Uterus (tissue), 3 donors: ENCODE measurements at regions not wholly inside any gene's neighbourhood (a gene's known extent, or its start where the extent isn't known, plus 50 kb on each side); places are given as distances from the start of the nearest gene placed in this dataset.

ENCODE experiments used
- DNase-seq, 2 donors: peaks; one replicate each; pipeline ENCODE4 v3.0.0-alpha.2; 2019 to 2020
- H3K27ac ChIP-seq, 2 donors: fragments of 200-600 bp; sonication (generic); 1 replicate in 1 of 2; 2 replicates in 1 of 2; pipeline ENCODE4 v1.5.1; 2016 to 2018
- H3K27me3 ChIP-seq, 2 donors: fragments of 200-600 bp; sonication (generic); one replicate each; pipeline ENCODE4 v1.5.1; 2018 to 2019; ENCODE audit warnings: control low read depth in 1 of 2
- H3K36me3 ChIP-seq, 2 donors: fragments of 200-600 bp; sonication (generic); one replicate each; pipeline ENCODE4 v1.5.1; 2019; ENCODE audit warnings: control low read depth in 1 of 2
- H3K4me1 ChIP-seq, 2 donors: fragments of 200-600 bp; sonication (generic); one replicate each; pipeline ENCODE4 v1.5.1; 2018 to 2019; ENCODE audit warnings: control low read depth in 1 of 2
- H3K4me3 ChIP-seq, 2 donors: fragments of 200-600 bp; sonication (generic); 1 replicate in 1 of 2; 2 replicates in 1 of 2; pipeline ENCODE4 v1.5.1; 2018 to 2019; ENCODE audit warnings: mild to moderate bottlenecking in 1 of 2
- H3K9me3 ChIP-seq, 2 donors: fragments of 200-600 bp; sonication (generic); one replicate each; pipeline ENCODE4 v1.5.1; 2019; ENCODE audit warnings: control low read depth in 1 of 2
- CTCF ChIP-seq, 4 experiments: fragments of 200-600 bp in 2 of 4; fragments of 450-650 bp in 2 of 4; sonication (generic) in 2 of 4; IDR thresholded peaks; one replicate each; pipeline ENCODE4 v1.5.1; 2016 to 2019; ENCODE audit warnings: antibody characterized with exemption in 4 of 4, mild to moderate bottlenecking in 2 of 4, moderate library complexity in 1 of 4
- POLR2A ChIP-seq, 2 donors: fragments of 450-650 bp; IDR thresholded peaks; one replicate each; pipeline ENCODE4 v1.6.1; 2016; ENCODE audit warnings: antibody characterized with exemption in 2 of 2, mild to moderate bottlenecking in 1 of 2, moderate library complexity in 1 of 2
- intact Hi-C: fragments of 100-400 bp; cut with DNase I; formaldehyde crosslinking; loops from one replicate; pipeline ENCODE4 v1.15.1; 2023; ENCODE audit warnings: low total_unique reads
- donor health status: DM: yes; HTN: yes; CAD: no.

DNA sequence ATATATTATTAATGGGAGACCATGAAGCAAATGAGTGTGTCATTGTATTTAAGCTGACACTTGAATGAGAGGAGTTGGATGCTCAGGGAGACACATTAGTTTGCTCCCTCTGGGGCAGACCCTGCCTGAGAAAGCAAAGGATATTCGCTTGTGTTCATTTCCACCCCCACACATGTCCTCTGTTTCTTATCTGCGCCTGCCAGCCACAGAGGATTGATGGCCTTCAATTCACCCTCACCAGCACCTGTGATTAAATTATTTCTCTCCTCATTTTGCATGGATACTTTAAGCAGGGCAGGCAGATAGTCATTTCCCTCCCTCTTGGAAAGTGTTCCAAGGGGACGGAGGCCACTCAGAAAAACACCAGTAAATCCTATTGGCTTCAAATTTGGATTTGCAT lies 185.2 kb upstream of the GMDS start:
- intact Hi-C loops = no loop called here
- H3K36me3 ChIP-seq = no peaks in the 10 kb centered on the region
- H3K4me1 ChIP-seq = no peaks in the 10 kb centered on the region
- no peaks in the 10 kb centered on the region for H3K27me3 ChIP-seq
- no peak for TF ChIP-seq CTCF (IDR thresholded peaks at IDR 0.05)
- TF ChIP-seq POLR2A (IDR thresholded peaks at IDR 0.05) = no peak
- H3K9me3 ChIP-seq = no peaks in the 10 kb centered on the region
- no peak overlapping the region for H3K27ac ChIP-seq
- DNase-seq = no peak
- no peak overlapping the region for H3K4me3 ChIP-seq

- Histone ChIP-seq H3K27me3 (no peaks in the 10 kb centered on the region), H3K4me3 (no peak overlapping the region), H3K36me3 (no peaks in the 10 kb centered on the region), H3K27ac (no peak overlapping the region), H3K4me1 (no peaks in the 10 kb centered on the region), H3K9me3 (no peaks in the 10 kb centered on the region)
- intact Hi-C loops = no loop called here
- no peak for DNase-seq
- TF ChIP-seq POLR2A (IDR thresholded peaks at IDR 0.05) (no peak), CTCF (IDR thresholded peaks at IDR 0.05) (no peak)
Measured at GRCh38 chr6:2429460-2429859, 184.1 kb upstream of the GMDS start.

DNA sequence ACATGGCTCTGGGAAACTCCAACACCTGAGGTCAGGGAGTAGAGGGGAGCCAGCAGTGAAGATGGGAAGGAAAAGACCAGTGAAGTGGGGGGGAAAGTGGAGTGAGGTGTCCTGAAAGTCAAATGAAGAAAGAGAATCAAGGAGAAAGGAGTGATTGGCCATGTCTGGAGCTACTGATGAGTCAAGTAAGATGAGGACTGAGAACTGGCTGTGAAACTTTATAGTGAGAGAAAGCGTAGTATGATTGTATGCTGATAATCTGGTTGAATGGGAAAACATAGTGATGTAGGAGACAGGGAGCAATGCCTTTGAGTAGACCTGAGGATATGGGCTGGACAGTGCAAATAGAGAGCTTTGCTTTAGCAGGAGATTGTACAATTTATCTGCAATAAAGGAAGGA lies 183.6 kb upstream of the GMDS start:
- Histone ChIP-seq H3K27ac (no peak overlapping the region), H3K9me3 (no peaks in the 10 kb centered on the region), H3K36me3 (no peaks in the 10 kb centered on the region), H3K27me3 (no peaks in the 10 kb centered on the region), H3K4me1 (no peaks in the 10 kb centered on the region), H3K4me3 (no peak overlapping the region)
- intact Hi-C loops = no loop called here
- DNase-seq = no peak
- TF ChIP-seq POLR2A (IDR thresholded peaks at IDR 0.05) (no peak), CTCF (IDR thresholded peaks at IDR 0.05) (no peak)

DNA sequence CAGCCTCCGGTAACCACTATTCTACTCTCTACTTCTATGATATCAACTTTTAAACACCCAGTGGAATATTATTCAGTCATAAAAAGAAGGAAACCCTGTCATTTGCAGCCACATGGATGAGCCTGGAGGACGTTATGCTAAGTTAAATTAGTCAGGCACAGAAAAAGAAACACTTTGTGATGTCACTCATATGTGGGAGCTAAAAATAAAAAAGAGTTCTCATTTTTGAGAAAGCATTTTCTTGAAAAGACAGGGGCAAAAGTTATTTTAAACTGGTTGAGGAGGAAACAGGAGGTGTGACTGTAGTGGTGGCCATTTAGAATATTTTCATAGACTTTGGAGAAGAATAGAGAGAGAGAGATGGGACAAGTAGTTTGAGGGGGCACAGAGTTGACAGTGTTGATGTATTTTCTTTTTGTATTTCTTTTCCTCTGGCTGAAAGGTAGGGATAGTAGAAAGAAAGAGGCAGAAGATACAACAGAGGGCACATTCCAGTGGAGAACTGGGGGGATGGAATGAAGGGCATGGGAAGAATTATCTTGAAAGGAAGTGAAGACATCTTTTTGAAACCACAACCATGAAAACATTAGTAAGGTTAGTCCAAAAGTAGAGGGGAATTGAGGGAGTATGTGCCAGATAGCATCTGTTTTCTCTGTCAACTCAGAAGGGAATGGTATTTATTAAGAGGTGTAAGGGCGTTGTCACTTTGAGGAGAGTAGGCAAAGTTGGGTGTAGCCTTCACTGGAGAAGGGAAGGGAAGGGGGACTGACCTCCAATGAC lies 181.3 kb upstream of the GMDS start:
- intact Hi-C loops = no loop called here

More for the DNA sequence above, 181.3 kb upstream of the GMDS start:
- no peaks in the 10 kb centered on the region for H3K36me3 ChIP-seq
- H3K9me3 ChIP-seq = no peaks in the 10 kb centered on the region
- no peak overlapping the region for H3K4me3 ChIP-seq
- no peak for DNase-seq
- TF ChIP-seq CTCF (IDR thresholded peaks at IDR 0.05) (no peak), POLR2A (IDR thresholded peaks at IDR 0.05) (no peak)
- H3K27ac ChIP-seq = no peak overlapping the region
- no peaks in the 10 kb centered on the region for H3K4me1 ChIP-seq
- no peaks in the 10 kb centered on the region for H3K27me3 ChIP-seq
